ENCODE measurements at regions not wholly inside any gene's neighbourhood (a gene's known extent, or its start where the extent isn't known, plus 50 kb on each side); places are given as distances from the start of the nearest gene placed in this dataset.

DNA sequence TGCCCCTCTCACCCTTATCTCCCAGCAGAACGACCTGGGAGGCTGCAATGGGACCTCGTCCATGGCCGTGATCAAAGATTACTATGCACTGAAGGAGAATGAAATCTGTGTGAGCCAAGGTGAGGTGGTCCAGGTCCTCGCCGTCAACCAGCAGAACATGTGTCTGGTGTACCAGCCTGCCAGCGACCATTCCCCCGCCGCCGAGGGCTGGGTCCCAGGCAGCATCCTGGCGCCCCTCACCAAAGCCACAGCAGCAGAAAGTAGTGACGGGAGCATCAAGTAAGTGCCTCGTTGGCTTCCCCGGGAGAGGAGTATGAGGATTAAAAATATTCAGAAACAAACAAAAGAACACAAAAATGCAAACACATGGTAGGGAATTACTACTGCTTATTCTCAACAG, 55.9 kb upstream of the UMPS start:
- TF ChIP-seq, protein P1, sequence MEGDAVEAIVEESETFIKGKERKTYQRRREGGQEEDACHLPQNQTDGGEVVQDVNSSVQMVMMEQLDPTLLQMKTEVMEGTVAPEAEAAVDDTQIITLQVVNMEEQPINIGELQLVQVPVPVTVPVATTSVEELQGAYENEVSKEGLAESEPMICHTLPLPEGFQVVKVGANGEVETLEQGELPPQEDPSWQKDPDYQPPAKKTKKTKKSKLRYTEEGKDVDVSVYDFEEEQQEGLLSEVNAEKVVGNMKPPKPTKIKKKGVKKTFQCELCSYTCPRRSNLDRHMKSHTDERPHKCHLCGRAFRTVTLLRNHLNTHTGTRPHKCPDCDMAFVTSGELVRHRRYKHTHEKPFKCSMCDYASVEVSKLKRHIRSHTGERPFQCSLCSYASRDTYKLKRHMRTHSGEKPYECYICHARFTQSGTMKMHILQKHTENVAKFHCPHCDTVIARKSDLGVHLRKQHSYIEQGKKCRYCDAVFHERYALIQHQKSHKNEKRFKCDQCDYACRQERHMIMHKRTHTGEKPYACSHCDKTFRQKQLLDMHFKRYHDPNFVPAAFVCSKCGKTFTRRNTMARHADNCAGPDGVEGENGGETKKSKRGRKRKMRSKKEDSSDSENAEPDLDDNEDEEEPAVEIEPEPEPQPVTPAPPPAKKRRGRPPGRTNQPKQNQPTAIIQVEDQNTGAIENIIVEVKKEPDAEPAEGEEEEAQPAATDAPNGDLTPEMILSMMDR (IDR thresholded peaks at IDR 0.05; ENCODE audit: low read depth, low read length, missing control alignments) = no peak
- no peak for DNase-seq (ENCODE audit: low read depth)
- in situ Hi-C loops (cut with HindIII; ENCODE audit: low sequenced_read_pairs) = no loop called here
- H3K4me3 ChIP-seq (ENCODE audit: low read depth, low read length) = no peak overlapping the region

GRCh38 chr3:124676236-124676635, 54.0 kb upstream of the UMPS start:
- peak; percentile 52 for DNase-seq (ENCODE audit: low read depth)
- TF ChIP-seq, protein P1 (IDR thresholded peaks at IDR 0.05; ENCODE audit: low read depth, low read length, missing control alignments) = no peak
- in situ Hi-C loops (cut with HindIII; ENCODE audit: low sequenced_read_pairs) = no loop called here
- no peak overlapping the region for H3K4me3 ChIP-seq (ENCODE audit: low read depth, low read length)

- in situ Hi-C loops (cut with HindIII; ENCODE audit: low sequenced_read_pairs) = no loop called here
- DNase-seq (ENCODE audit: low read depth) = no peak
- TF ChIP-seq, protein P1 (IDR thresholded peaks at IDR 0.05; ENCODE audit: low read depth, low read length, missing control alignments) = no peak
- H3K4me3 ChIP-seq (ENCODE audit: low read depth, low read length) = no peak overlapping the region
Measured at GRCh38 chr3:124679048-124679638, 51.1 kb upstream of the UMPS start.
